Activated CD4-positive, alpha-beta T cell treated with anti-CD3 and anti-CD28 coated beads for 36 hours (primary cell): ENCODE measurements at regions not wholly inside any gene's neighbourhood (a gene's known extent, or its start where the extent isn't known, plus 50 kb on each side); places are given as distances from the start of the nearest gene placed in this dataset.
"Not testable (repeated sequence)": the region's sequence is repeated elsewhere in the genome, so short reads cannot be mapped to it uniquely, and the experiment has no call there.

Experiments
- ATAC-seq: fragments of 200-7000 bp; cut with Tn5 transposase; one replicate; pipeline ENCODE4 v1.10.0; 2021; ENCODE audit warnings: mild to moderate bottlenecking, moderate library complexity
- CTCF ChIA-PET: fragments of 350-600 bp; sonication (Branson Sonifier 250); formaldehyde crosslinking; loops from one replicate; lab custom pipeline; 2021; ENCODE audit warnings: antibody characterized with exemption; lab: Charles Lee
- POLR2A ChIA-PET: fragments of 350-600 bp; sonication (Branson Sonifier 250); formaldehyde crosslinking; loops from one replicate; lab custom pipeline; 2021; ENCODE audit warnings: antibody characterized with exemption, inconsistent platforms; lab: Charles Lee
- DNase-seq: peaks from one replicate; pipeline ENCODE4 v3.0.0-alpha.2; 2020
- H3K27ac Mint-ChIP-seq: one replicate; pipeline ENCODE4 v1.8.0; 2021; ENCODE audit warnings: mixed read lengths
- H3K27me3 Mint-ChIP-seq: one replicate; pipeline ENCODE4 v1.8.0; 2021; ENCODE audit warnings: mixed read lengths
- H3K36me3 Mint-ChIP-seq: one replicate; pipeline ENCODE4 v1.8.0; 2021; ENCODE audit warnings: low read depth, mixed read lengths
- H3K4me1 Mint-ChIP-seq: one replicate; pipeline ENCODE4 v1.8.0; 2021; ENCODE audit warnings: mixed read lengths
- H3K4me3 Mint-ChIP-seq: one replicate; pipeline ENCODE4 v1.8.0; 2021; ENCODE audit warnings: mild to moderate bottlenecking, moderate library complexity, mixed read lengths
- H3K9me3 Mint-ChIP-seq: one replicate; pipeline ENCODE4 v1.8.0; 2021; ENCODE audit warnings: low read depth, mixed read lengths
- intact Hi-C, 2 experiments: fragments of 100-400 bp; cut with DNase I in 1 of 2; cut with micrococcal nuclease in 1 of 2; formaldehyde crosslinking; loops; one replicate each; pipeline versions ENCODE4 v1.14.2 to v1.15.1; 2022 to 2024; cut with DNase I, micrococcal nuclease

- H3K4me1 Mint-ChIP-seq: peaks cover 24% of the 10 kb centered on the region
- no peak overlapping the region for H3K4me3 Mint-ChIP-seq
- ChIA-PET CTCF (interaction anchor here (1.0 to 1.1 kb wide), 3 partner anchors 13 to 576 kb away, joined by 3 to 5 read pairs (median 3); no protein-coding TSS in a partner anchor), POLR2A (no interaction called here)
- intact Hi-C loops: no loop called here
- peaks cover 53% of the 10 kb centered on the region for H3K27me3 Mint-ChIP-seq
- no peaks in the 10 kb centered on the region for H3K36me3 Mint-ChIP-seq
- no peak for ATAC-seq
- no peak for DNase-seq
- H3K9me3 Mint-ChIP-seq: no peaks in the 10 kb centered on the region
- no peak overlapping the region for H3K27ac Mint-ChIP-seq
These were observed 84.3 kb upstream of the RHOU start for GRCh38 chr1:228650946-228651345.

- peaks cover 48% of the 10 kb centered on the region for H3K27me3 Mint-ChIP-seq
- ATAC-seq (no peak), DNase-seq (no peak)
- intact Hi-C loops: no loop called here
- H3K4me1 Mint-ChIP-seq: peaks cover 19% of the 10 kb centered on the region
- H3K27ac Mint-ChIP-seq: no peak overlapping the region
- H3K9me3 Mint-ChIP-seq: no peaks in the 10 kb centered on the region
- no peaks in the 10 kb centered on the region for H3K36me3 Mint-ChIP-seq
- ChIA-PET POLR2A (no interaction called here), CTCF (interaction anchor here (0.7 kb wide), 1 partner anchor 603 kb away, joined by 3 read pairs; no protein-coding TSS in a partner anchor)
- H3K4me3 Mint-ChIP-seq: no peak overlapping the region
These were observed 83.2 kb upstream of the RHOU start for GRCh38 chr1:228652116-228652515.

GRCh38 chr1:228653057-228653456, 82.2 kb upstream of the RHOU start:
- H3K36me3 Mint-ChIP-seq, H3K27ac Mint-ChIP-seq, POLR2A ChIA-PET, H3K4me3 Mint-ChIP-seq, H3K9me3 Mint-ChIP-seq, DNase-seq, ATAC-seq, intact Hi-C loops, CTCF ChIA-PET: not testable (repeated sequence)
- H3K4me1 Mint-ChIP-seq: peaks cover 10% of the 10 kb centered on the region
- H3K27me3 Mint-ChIP-seq: peaks cover 41% of the 10 kb centered on the region

GRCh38 chr1:228653748-228654147, 81.5 kb upstream of the RHOU start:
- H3K27me3 Mint-ChIP-seq: peaks cover 35% of the 10 kb centered on the region

GRCh38 chr1:228655796-228656394, 79.4 kb upstream of the RHOU start:
- DNase-seq (no peak), ATAC-seq (no peak)
- Mint-ChIP-seq H3K27ac (no peak overlapping the region), H3K4me1 (no peaks in the 10 kb centered on the region), H3K27me3 (peaks cover 21% of the 10 kb centered on the region), H3K4me3 (no peak overlapping the region), H3K36me3 (no peaks in the 10 kb centered on the region), H3K9me3 (no peaks in the 10 kb centered on the region)
- intact Hi-C loops: no loop called here
- ChIA-PET CTCF (interaction anchor here (0.5 to 1.2 kb wide), 3 partner anchors 602 to 1654 kb away, joined by 3 read pairs; no protein-coding TSS in a partner anchor), POLR2A (no interaction called here)

More at GRCh38 chr1:228653748-228654147, 81.5 kb upstream of the RHOU start:
- POLR2A ChIA-PET: no interaction called here
- intact Hi-C loops: no loop called here
- H3K36me3 Mint-ChIP-seq: no peaks in the 10 kb centered on the region
- no peaks in the 10 kb centered on the region for H3K9me3 Mint-ChIP-seq
- peaks cover 5% of the 10 kb centered on the region for H3K4me1 Mint-ChIP-seq
- H3K27ac Mint-ChIP-seq: no peak overlapping the region
- CTCF ChIA-PET: no interaction called here
- ATAC-seq (no peak), DNase-seq (no peak)
- no peak overlapping the region for H3K4me3 Mint-ChIP-seq

- H3K4me3 Mint-ChIP-seq, CTCF ChIA-PET, H3K27me3 Mint-ChIP-seq, H3K4me1 Mint-ChIP-seq, H3K9me3 Mint-ChIP-seq, DNase-seq, H3K36me3 Mint-ChIP-seq, POLR2A ChIA-PET, ATAC-seq, H3K27ac Mint-ChIP-seq: not testable (repeated sequence)
- intact Hi-C loops: loop anchor here (5.0 to 10.0 kb wide), 3 partner anchors 595 to 1643 kb away; no protein-coding TSS in a partner anchor
These were observed 73.1 kb upstream of the RHOU start for GRCh38 chr1:228662007-228662689.

- ChIA-PET POLR2A (no interaction called here), CTCF (interaction anchor here (0.6 to 6.3 kb wide), 16 partner anchors 14 to 1328 kb away, joined by 3 to 46 read pairs (median 4); partner anchors contain the start of gene RHOU)
- Mint-ChIP-seq H3K36me3 (no peaks in the 10 kb centered on the region), H3K9me3 (no peaks in the 10 kb centered on the region), H3K4me1 (no peaks in the 10 kb centered on the region), H3K4me3 (no peak overlapping the region), H3K27ac (no peak overlapping the region), H3K27me3 (peaks cover 2% of the 10 kb centered on the region)
- DNase-seq: peak; percentile 87
- ATAC-seq: peak; percentile 53
- intact Hi-C loops: loop anchor here (1.0 to 10.0 kb wide), 6 partner anchors 563 to 1640 kb away; no protein-coding TSS in a partner anchor
These were observed 70.8 kb upstream of the RHOU start for GRCh38 chr1:228664399-228664914.

GRCh38 chr1:228666686-228667623, 68.3 kb upstream of the RHOU start:
- Mint-ChIP-seq H3K4me3 (no peak overlapping the region), H3K27me3 (peaks cover 2% of the 10 kb centered on the region), H3K9me3 (no peaks in the 10 kb centered on the region), H3K27ac (no peak overlapping the region), H3K36me3 (no peaks in the 10 kb centered on the region), H3K4me1 (no peaks in the 10 kb centered on the region)
- ChIA-PET CTCF (interaction anchor here (1.2 to 6.3 kb wide), 2 partner anchors 20 to 562 kb away, joined by 3 to 46 read pairs; no protein-coding TSS in a partner anchor), POLR2A (no interaction called here)
- intact Hi-C loops: loop anchor here in 1 of 2 experiments (10.0 kb wide), 2 partner anchors 848 to 1638 kb away; no protein-coding TSS in a partner anchor
- DNase-seq (no peak), ATAC-seq (no peak)

GRCh38 chr1:228668553-228669241, 66.6 kb upstream of the RHOU start:
- DNase-seq (no peak), ATAC-seq (no peak)
- Mint-ChIP-seq H3K27me3 (no peaks in the 10 kb centered on the region), H3K9me3 (no peaks in the 10 kb centered on the region), H3K4me1 (no peaks in the 10 kb centered on the region), H3K27ac (no peak overlapping the region), H3K4me3 (no peak overlapping the region), H3K36me3 (no peaks in the 10 kb centered on the region)
- POLR2A ChIA-PET: no interaction called here
- intact Hi-C loops: loop anchor here in 1 of 2 experiments (10.0 kb wide), 2 partner anchors 846 to 1636 kb away; no protein-coding TSS in a partner anchor
- CTCF ChIA-PET: interaction anchor here (0.7 to 6.3 kb wide), 2 partner anchors 34 to 560 kb away, joined by 3 to 46 read pairs; no protein-coding TSS in a partner anchor

- no peak for DNase-seq
- Mint-ChIP-seq H3K27ac (no peak overlapping the region), H3K9me3 (no peaks in the 10 kb centered on the region), H3K4me1 (no peaks in the 10 kb centered on the region), H3K36me3 (no peaks in the 10 kb centered on the region), H3K27me3 (no peaks in the 10 kb centered on the region), H3K4me3 (no peak overlapping the region)
- CTCF ChIA-PET: interaction anchor here (0.7 to 6.3 kb wide), 2 partner anchors 33 to 560 kb away, joined by 3 to 46 read pairs; no protein-coding TSS in a partner anchor
- intact Hi-C loops: loop anchor here in 1 of 2 experiments (10.0 kb wide), 2 partner anchors 846 to 1636 kb away; no protein-coding TSS in a partner anchor
- POLR2A ChIA-PET: no interaction called here
- ATAC-seq: no peak
These were observed 66.1 kb upstream of the RHOU start for GRCh38 chr1:228669242-228669585.
